Fibroblast of lung (primary cell): ENCODE measurements at regions not wholly inside any gene's neighbourhood (a gene's known extent, or its start where the extent isn't known, plus 50 kb on each side); places are given as distances from the start of the nearest gene placed in this dataset.

ENCODE experiments used
- EZH2 ChIP-seq: IDR thresholded peaks from 2 replicates; pipeline ENCODE4 v1.5.1; 2012; ENCODE audit warnings: low read length, control low read depth, mild to moderate bottlenecking; ENCODE audit errors: missing control alignments
- TF ChIP-seq, protein P1 (sequence below), 2 donors: IDR thresholded peaks in 1 of 2; conservative IDR thresholded peaks in 1 of 2; 1 replicate in 1 of 2; 2 replicates in 1 of 2; pipeline ENCODE4 v1.5.1; 2011 to 2012; ENCODE audit warnings: low read length in 2 of 2, control low read depth in 1 of 2, inconsistent platforms in 1 of 2, low read depth in 1 of 2, mild to moderate bottlenecking in 1 of 2

DNA sequence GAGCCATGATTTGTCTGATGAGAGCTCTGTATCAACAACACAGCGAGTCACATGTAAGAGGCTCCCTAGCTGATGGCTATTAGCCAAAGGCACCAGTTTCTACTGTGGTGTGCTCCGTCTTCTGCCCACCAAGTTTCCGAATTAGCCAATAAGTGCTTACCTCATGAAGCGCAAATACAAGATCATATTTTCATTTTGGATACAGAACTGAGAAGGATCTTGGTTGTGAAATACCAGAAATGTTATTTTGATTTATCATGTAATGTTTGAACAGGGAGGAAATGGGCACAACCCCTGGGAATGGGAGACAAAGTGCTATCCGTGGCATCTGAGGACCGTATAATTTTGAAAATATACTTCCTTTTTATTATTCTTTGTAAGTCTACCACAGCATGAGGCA, 234.3 kb downstream of the DACT1 start:
- TF ChIP-seq, protein P1, sequence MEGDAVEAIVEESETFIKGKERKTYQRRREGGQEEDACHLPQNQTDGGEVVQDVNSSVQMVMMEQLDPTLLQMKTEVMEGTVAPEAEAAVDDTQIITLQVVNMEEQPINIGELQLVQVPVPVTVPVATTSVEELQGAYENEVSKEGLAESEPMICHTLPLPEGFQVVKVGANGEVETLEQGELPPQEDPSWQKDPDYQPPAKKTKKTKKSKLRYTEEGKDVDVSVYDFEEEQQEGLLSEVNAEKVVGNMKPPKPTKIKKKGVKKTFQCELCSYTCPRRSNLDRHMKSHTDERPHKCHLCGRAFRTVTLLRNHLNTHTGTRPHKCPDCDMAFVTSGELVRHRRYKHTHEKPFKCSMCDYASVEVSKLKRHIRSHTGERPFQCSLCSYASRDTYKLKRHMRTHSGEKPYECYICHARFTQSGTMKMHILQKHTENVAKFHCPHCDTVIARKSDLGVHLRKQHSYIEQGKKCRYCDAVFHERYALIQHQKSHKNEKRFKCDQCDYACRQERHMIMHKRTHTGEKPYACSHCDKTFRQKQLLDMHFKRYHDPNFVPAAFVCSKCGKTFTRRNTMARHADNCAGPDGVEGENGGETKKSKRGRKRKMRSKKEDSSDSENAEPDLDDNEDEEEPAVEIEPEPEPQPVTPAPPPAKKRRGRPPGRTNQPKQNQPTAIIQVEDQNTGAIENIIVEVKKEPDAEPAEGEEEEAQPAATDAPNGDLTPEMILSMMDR (conservative IDR thresholded peaks at IDR 0.05 in 1 of 2, IDR thresholded peaks at IDR 0.05 in 1 of 2; ENCODE audit: low read depth in 1 of 2, low read length in 2 of 2), result no peak
- no peak for TF ChIP-seq EZH2
